ENCODE measurements at regions not wholly inside any gene's neighbourhood (a gene's known extent, or its start where the extent isn't known, plus 50 kb on each side); places are given as distances from the start of the nearest gene placed in this dataset.

GRCh38 chr14:26887847-26888246 is 290.0 kb upstream of the NOVA1 start:
- TF ChIP-seq CTCF (IDR thresholded peaks at IDR 0.05; ENCODE audit: borderline replicate concordance, insufficient read depth, low read depth, low read length) = no peak
- H3K4me3 ChIP-seq (ENCODE audit: low read depth, low read length) = no peak overlapping the region

- no peak for TF ChIP-seq CTCF (IDR thresholded peaks at IDR 0.05; ENCODE audit: borderline replicate concordance, insufficient read depth, low read depth, low read length)
- no peak overlapping the region for H3K4me3 ChIP-seq (ENCODE audit: low read depth, low read length)
Observed at GRCh38 chr14:26888592-26888991, 290.8 kb upstream of the NOVA1 start.

GRCh38 chr14:26896447-26896846 is 298.6 kb upstream of the NOVA1 start:
- H3K4me3 ChIP-seq (ENCODE audit: low read depth, low read length) = no peak overlapping the region
- no peak for TF ChIP-seq CTCF (IDR thresholded peaks at IDR 0.05; ENCODE audit: borderline replicate concordance, insufficient read depth, low read depth, low read length)

GRCh38 chr14:26897196-26897595 is 299.4 kb upstream of the NOVA1 start:
- TF ChIP-seq CTCF (IDR thresholded peaks at IDR 0.05; ENCODE audit: borderline replicate concordance, insufficient read depth, low read depth, low read length) = no peak
- H3K4me3 ChIP-seq (ENCODE audit: low read depth, low read length) = no peak overlapping the region

- no peak overlapping the region for H3K4me3 ChIP-seq (ENCODE audit: low read depth, low read length)
- TF ChIP-seq CTCF (IDR thresholded peaks at IDR 0.05; ENCODE audit: borderline replicate concordance, insufficient read depth, low read depth, low read length) = no peak
Observed at GRCh38 chr14:26905229-26905628, 307.4 kb upstream of the NOVA1 start.

- H3K4me3 ChIP-seq (ENCODE audit: low read depth, low read length) = no peak overlapping the region
- no peak for TF ChIP-seq CTCF (IDR thresholded peaks at IDR 0.05; ENCODE audit: borderline replicate concordance, insufficient read depth, low read depth, low read length)
Observed at GRCh38 chr14:26913786-26914185, 316.0 kb upstream of the NOVA1 start.

- no peak overlapping the region for H3K4me3 ChIP-seq (ENCODE audit: low read depth, low read length)
- no peak for TF ChIP-seq CTCF (IDR thresholded peaks at IDR 0.05; ENCODE audit: borderline replicate concordance, insufficient read depth, low read depth, low read length)
Observed at GRCh38 chr14:26917086-26917485, 319.3 kb upstream of the NOVA1 start.

Measured in GM12875 (cell line).